NOMO-1 treated with DMSO at 0.1 percent for 48 hours (cell line): ENCODE measurements at regions not wholly inside any gene's neighbourhood (a gene's known extent, or its start where the extent isn't known, plus 50 kb on each side); places are given as distances from the start of the nearest gene placed in this dataset.
A peak's percentile ranks its signal among the peaks of the same experiment; 100 is the strongest.
"Not testable (repeated sequence)": the region's sequence is repeated elsewhere in the genome, so short reads cannot be mapped to it uniquely, and the experiment has no call there.

Source experiments
- DNase-seq: peaks from one replicate; lab custom pipeline; 2025; ENCODE audit not compliant: unreplicated experiment; lab: John Stamatoyannopoulos, UW

GRCh38 chr5:129163810-129164378 is 69.3 kb downstream of the ISOC1 start:
- no peak for DNase-seq

DNA sequence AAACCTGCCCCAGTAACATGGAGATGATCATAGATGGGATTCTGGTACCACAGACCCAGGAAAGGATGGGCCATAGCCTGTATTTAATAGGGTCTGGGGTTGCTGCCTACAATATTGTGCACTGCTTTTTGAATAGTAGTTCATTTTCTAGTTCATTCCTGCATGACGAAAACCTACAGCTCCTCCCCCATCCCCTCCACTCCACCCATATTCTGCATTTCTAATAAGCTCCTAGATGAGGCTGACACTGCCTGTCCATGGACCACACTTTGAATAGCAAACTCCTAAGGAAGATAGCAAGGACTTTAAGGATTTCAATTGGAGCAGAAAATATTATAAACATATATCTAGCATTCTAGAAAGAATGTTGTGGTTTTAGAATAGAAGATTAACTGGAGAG is 75.5 kb downstream of the ISOC1 start:
- no peak for DNase-seq

- DNase-seq = no peak
Measured at GRCh38 chr5:129171194-129171944, 76.8 kb downstream of the ISOC1 start.

DNA sequence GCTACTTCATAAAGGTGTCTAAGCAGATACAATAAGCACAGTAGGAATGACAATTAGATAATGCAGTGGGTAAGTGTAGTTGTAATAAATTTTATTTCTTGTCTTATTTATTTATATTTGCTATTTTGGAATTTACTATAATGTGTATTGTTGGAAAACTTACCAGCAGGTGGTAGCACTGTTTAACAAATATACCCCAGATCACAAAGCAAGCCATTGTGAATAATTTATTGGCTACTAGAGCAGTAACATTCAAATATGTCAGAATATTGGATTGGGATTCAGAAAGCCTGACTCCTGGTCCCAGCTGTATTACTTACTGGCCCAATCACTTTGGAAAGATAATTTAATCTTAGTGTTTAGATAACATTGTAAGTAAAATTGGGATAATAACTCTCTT is 78.0 kb downstream of the ISOC1 start:
- DNase-seq = no peak

DNA sequence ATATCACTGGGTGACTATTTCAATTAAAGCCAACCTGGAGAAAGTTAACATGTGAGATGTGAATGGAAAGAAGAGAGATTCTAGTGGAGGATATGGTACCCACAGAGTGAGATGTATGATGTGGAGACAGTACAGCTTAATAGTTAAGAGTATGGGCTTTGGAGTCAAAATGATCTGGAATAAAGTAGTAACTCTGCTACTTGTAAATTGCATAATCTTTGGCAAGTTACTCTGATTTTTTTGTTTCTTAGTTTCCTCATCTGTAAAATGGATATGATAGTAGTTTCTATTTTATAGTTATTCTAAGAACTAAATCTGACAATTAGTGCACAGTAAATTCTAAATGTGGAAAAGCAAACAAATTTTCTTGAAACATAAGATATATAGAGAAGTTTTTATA is 79.2 kb downstream of the ISOC1 start:
- no peak for DNase-seq

DNA sequence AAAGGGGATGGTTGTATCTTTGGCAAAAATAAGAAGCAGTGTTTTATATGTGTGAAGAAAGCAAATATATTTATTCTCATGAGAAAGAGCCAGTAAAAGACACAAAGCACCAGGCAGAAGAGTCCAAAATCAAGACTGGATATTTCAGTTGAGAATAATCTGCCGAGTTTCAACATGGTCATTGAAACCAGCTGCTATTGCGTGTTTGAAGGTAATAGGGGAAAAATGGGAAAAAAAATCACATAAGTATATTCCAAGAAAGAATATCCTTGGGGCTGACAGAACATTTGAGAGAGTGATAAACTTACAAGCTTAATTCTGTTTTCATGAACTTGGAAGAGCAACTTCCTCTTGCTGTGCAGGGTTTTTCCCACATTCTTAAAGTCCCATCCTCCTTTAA is 79.9 kb downstream of the ISOC1 start:
- DNase-seq = no peak

DNA sequence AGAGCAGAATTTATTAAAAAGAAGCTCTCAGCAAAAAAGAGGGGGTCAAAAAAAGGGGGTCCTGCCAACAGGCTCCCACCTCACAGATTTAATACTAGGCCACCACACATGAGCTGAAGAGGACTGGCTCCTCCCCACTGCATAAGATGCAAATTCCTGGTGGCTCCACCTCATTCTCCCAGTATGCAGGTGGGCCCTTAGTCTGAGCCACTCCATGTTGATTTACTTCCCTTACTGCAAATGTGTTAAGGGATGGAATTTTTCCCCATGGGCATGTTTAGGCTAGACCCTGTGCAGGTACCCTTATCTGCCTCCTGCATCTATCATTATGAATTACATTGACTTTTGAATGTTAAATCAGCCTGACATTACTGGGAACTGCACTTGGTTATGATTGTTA is 82.9 kb downstream of the ISOC1 start:
- DNase-seq = no peak

DNA sequence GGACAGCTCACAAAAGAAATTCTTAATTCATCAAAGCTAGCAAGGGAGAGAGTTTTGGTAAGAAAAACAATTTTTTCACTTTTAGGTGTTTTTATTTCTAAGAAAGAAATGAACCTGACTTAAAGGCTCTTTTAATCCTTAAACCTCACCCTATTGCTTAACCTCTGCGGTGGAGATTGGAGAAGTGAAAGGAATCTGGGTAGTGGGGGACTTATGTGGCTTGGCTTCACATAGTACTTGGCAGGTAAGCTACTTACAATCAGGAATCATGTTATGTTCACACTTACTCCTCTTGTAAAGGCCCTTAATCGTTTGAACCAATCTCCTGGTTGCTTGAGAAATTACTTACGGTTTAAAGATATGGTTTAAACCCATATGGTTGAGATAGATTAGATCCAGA is 104.8 kb downstream of the ISOC1 start:
- peak; percentile 24 for DNase-seq

DNA sequence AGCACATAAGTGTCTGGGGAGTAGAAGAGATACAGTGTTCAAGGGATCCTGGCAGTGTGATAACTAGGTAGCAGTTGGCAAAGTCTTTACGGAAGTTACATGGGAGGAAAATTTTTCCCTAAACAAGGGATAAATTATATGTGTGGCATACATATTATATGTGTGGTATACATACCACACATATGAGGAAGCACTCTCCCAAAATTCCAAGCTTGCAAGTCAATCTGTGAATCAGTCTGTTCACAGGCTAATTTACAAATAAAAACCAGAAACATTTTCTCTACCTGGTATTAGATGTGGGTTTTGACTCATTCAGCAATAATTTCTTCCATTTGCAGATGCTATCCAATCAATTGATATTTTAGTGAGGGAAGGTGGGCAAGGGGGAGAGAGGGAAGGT is 110.0 kb downstream of the ISOC1 start:
- no peak for DNase-seq

GRCh38 chr5:129216001-129216400 is 121.5 kb downstream of the ISOC1 start:
- DNase-seq = no peak

- DNase-seq = no peak
Measured at GRCh38 chr5:129217179-129217578, 122.6 kb downstream of the ISOC1 start.

GRCh38 chr5:129223178-129223577 is 128.6 kb downstream of the ISOC1 start:
- DNase-seq = no peak

DNA sequence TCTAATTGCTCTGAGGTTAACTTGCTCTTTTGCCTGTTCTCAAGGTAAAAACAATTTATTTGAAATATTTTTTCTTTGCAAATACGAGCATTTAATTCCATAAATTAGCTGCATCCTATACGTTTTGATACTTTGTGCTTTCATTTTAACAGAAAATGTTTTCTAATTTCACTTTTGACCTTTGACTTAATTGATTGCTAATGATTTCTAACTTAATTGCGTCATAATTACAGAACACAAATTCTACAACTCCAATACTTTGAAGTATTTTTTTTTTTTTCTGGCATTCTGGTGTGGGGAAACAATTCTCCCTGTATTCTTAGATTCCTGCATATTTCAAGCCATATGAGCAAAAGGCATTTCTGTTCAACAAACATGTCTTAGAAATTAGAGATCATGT is 134.0 kb downstream of the ISOC1 start:
- DNase-seq = no peak

DNA sequence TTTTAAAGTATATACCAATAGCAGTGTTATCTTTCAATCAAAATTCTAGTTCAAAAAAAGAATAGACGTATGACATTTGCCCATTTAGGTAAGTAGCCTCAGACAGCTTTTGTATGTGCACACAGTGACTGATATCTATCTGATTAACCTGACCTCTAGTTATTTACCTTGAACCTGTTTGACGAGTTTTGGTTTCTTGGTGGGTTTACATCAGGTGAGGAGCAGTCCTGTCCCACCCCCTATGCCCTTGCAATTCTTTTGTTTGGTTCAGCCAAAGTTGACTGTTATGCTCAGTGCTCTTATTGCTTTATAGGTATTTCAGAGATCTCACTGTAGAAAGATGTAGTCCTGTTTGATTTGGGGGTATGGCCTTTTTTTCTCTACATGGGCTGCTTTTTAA is 147.2 kb downstream of the ISOC1 start:
- no peak for DNase-seq

DNA sequence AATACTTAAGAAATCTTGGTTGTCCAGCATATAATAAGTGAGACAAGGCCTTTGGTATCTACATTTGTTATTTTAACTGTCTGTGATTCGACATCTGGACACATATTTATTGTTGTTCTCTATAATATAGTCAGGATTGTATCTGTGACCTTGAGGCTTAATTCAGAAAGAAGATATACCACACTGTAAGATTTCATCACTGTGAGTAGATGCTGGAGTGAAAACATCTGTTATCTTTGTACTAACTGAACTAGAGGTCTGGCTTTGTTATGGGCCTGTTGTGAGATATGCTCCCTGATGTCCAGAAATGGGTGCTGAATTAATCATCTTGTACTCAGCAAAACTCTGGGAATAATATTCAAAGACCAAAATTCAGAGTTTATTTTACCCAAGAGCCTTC is 148.5 kb downstream of the ISOC1 start:
- no peak for DNase-seq

GRCh38 chr5:129244478-129244877 is 149.9 kb downstream of the ISOC1 start:
- no peak for DNase-seq

DNA sequence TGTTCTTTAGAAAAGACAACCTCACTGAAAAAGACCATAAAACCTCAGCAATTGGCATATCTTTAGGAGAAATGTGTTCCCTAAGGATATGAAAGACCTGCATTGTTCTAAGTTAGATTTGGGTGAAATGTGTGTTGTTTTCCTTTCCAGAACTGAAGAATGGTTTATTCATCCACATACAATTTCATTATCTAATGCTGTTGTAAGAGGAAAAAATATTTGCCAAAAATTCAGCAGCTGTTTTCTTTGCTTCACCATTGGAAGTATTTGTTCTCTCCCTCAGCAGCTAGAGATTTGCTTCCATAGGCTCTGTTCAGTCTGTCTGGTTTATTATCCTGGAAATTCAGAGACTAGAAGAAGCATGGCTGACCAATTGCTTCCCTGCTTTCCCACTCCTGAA is 150.9 kb downstream of the ISOC1 start:
- no peak for DNase-seq

GRCh38 chr5:129246088-129246487 is 151.5 kb downstream of the ISOC1 start:
- DNase-seq = no peak

GRCh38 chr5:129249886-129250285 is 155.3 kb downstream of the ISOC1 start:
- DNase-seq = no peak

DNA sequence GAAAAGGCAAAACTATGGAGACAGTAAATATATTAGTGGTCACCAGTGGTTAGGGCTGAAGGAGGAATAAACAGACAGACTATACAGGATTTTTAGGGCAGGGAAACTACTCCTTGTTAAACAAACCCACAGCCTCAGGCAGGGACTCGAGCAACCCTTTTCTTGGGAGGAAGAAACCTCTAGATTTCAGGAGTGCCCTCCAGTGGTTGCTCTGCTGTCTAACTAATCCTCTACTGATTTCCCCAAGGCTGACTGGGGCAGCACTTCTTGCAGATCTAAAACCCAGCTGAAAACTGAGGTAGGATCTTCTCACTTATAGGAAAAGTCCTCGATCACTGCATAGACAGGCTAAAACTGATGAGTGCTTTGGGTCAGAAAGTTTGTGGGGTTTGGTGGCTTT is 176.8 kb downstream of the ISOC1 start:
- DNase-seq = no peak

- DNase-seq = no peak
Measured at GRCh38 chr5:129284010-129284409, 176.1 kb upstream of the ADAMTS19 start.

- DNase-seq = not testable (repeated sequence)
Measured at GRCh38 chr5:129294216-129294615, 165.9 kb upstream of the ADAMTS19 start.

- DNase-seq = no peak
Measured at GRCh38 chr5:129306725-129307124, 153.4 kb upstream of the ADAMTS19 start.
